ENCODE measurements at regions not wholly inside any gene's neighbourhood (a gene's known extent, or its start where the extent isn't known, plus 50 kb on each side); places are given as distances from the start of the nearest gene placed in this dataset.
A peak's percentile ranks its signal among the peaks of the same experiment; 100 is the strongest.
"Not testable (repeated sequence)": the region's sequence is repeated elsewhere in the genome, so short reads cannot be mapped to it uniquely, and the experiment has no call there.

- DNase-seq (ENCODE audit: low read depth) = no peak
Measured at GRCh38 chr12:60693019-60693626, 1097.3 kb downstream of the SLC16A7 start.

- no peak for DNase-seq (ENCODE audit: low read depth)
Measured at GRCh38 chr12:60704171-60704914, 1108.5 kb downstream of the SLC16A7 start.

GRCh38 chr12:60710246-60710645, 1114.4 kb downstream of the SLC16A7 start:
- no peak for DNase-seq (ENCODE audit: low read depth)

- DNase-seq (ENCODE audit: low read depth) = no peak
Measured at GRCh38 chr12:60714141-60714900, 1118.5 kb downstream of the SLC16A7 start.

GRCh38 chr12:60724475-60724874, 1128.6 kb downstream of the SLC16A7 start:
- no peak for DNase-seq (ENCODE audit: low read depth)

- DNase-seq (ENCODE audit: low read depth) = no peak
Measured at GRCh38 chr12:60724984-60725383, 1129.2 kb downstream of the SLC16A7 start.

- no peak for DNase-seq (ENCODE audit: low read depth)
Measured at GRCh38 chr12:60752589-60752988, 1156.8 kb downstream of the SLC16A7 start.

- DNase-seq (ENCODE audit: low read depth) = no peak
Measured at GRCh38 chr12:60758224-60758623, 1162.4 kb downstream of the SLC16A7 start.

GRCh38 chr12:60760965-60761364, 1165.1 kb downstream of the SLC16A7 start:
- DNase-seq (ENCODE audit: low read depth) = no peak

GRCh38 chr12:60801166-60801565, 1205.3 kb downstream of the SLC16A7 start:
- not testable (repeated sequence) for DNase-seq (ENCODE audit: low read depth)

- DNase-seq (ENCODE audit: low read depth) = no peak
Measured at GRCh38 chr12:60803147-60803546, 1207.3 kb downstream of the SLC16A7 start.

GRCh38 chr12:60805364-60805763, 1209.5 kb downstream of the SLC16A7 start:
- no peak for DNase-seq (ENCODE audit: low read depth)

GRCh38 chr12:60819794-60820193, 1224.0 kb downstream of the SLC16A7 start:
- no peak for DNase-seq (ENCODE audit: low read depth)

GRCh38 chr12:60822580-60822979, 1226.8 kb downstream of the SLC16A7 start:
- DNase-seq (ENCODE audit: low read depth) = no peak

GRCh38 chr12:60830381-60830780, 1234.6 kb downstream of the SLC16A7 start:
- no peak for DNase-seq (ENCODE audit: low read depth)

- DNase-seq (ENCODE audit: low read depth) = no peak
Measured at GRCh38 chr12:60832290-60832689, 1236.5 kb downstream of the SLC16A7 start.

- DNase-seq (ENCODE audit: low read depth) = no peak
Measured at GRCh38 chr12:60834372-60834771, 1238.5 kb downstream of the SLC16A7 start.

GRCh38 chr12:60834806-60835205, 1239.0 kb downstream of the SLC16A7 start:
- no peak for DNase-seq (ENCODE audit: low read depth)

- DNase-seq (ENCODE audit: low read depth) = no peak
Measured at GRCh38 chr12:60836651-60837050, 1240.8 kb downstream of the SLC16A7 start.

GRCh38 chr12:60842181-60842580, 1246.4 kb downstream of the SLC16A7 start:
- peak; percentile 41 for DNase-seq (ENCODE audit: low read depth)

GRCh38 chr12:60844101-60844500, 1248.3 kb downstream of the SLC16A7 start:
- DNase-seq (ENCODE audit: low read depth) = no peak

- DNase-seq (ENCODE audit: low read depth) = no peak
Measured at GRCh38 chr12:60844875-60845274, 1249.0 kb downstream of the SLC16A7 start.

GRCh38 chr12:60845696-60846095, 1249.9 kb downstream of the SLC16A7 start:
- DNase-seq (ENCODE audit: low read depth) = no peak
